PC-3 (cell line): ENCODE measurements at regions not wholly inside any gene's neighbourhood (a gene's known extent, or its start where the extent isn't known, plus 50 kb on each side); places are given as distances from the start of the nearest gene placed in this dataset.

Experiments used
- ATAC-seq: fragments of 200-7000 bp; cut with Tn5 transposase; 2 replicates; pipeline ENCODE4 v1.9.1; 2020; ENCODE audit warnings: mild to moderate bottlenecking, moderate library complexity
- BruUV-seq: library from RNA; stranded (reverse); fragments of 400-500 nt; replicated peaks from 2 replicates; lab custom pipeline; 2021; lab: Mats Ljungman, UMichigan
- CTCF ChIA-PET: fragments of 300-600 bp; sonication (Branson Sonifier 250); formaldehyde crosslinking; loops from one replicate; lab custom pipeline; 2022; ENCODE audit warnings: antibody characterized with exemption; lab: Charles Lee
- POLR2A ChIA-PET: fragments of 300-600 bp; sonication (Branson Sonifier 250); formaldehyde crosslinking; loops from one replicate; lab custom pipeline; 2022; ENCODE audit warnings: antibody characterized with exemption; ENCODE audit not compliant: unreplicated experiment; lab: Charles Lee
- DNase-seq: peaks from one replicate; pipeline ENCODE4 v3.0.0-alpha.2; 2015
- H2AFZ ChIP-seq: fragments of 300-600 bp; sonication (generic); 2 replicates; pipeline ENCODE4 v1.6.0; 2016; ENCODE audit warnings: antibody characterized with exemption, low read length
- H3F3A ChIP-seq: fragments of 300-600 bp; sonication (generic); one replicate; pipeline ENCODE4 v1.6.0; 2017; ENCODE audit warnings: antibody characterized with exemption, low read length, control low read depth, mild to moderate bottlenecking; ENCODE audit not compliant: unreplicated experiment
- H3K27ac ChIP-seq: fragments of 300-600 bp; sonication (generic); 2 replicates; pipeline ENCODE4 v1.5.1; 2016; ENCODE audit warnings: mild to moderate bottlenecking, low read length
- H3K27me3 ChIP-seq: fragments of 300-600 bp; sonication (generic); 2 replicates; pipeline ENCODE4 v1.6.1; 2016; ENCODE audit warnings: low read length, mixed read lengths
- H3K36me3 ChIP-seq: fragments of 300-600 bp; sonication (generic); 2 replicates; pipeline ENCODE4 v1.6.1; 2016; ENCODE audit warnings: low read depth, mixed run types, low read length, mixed read lengths
- H3K4me1 ChIP-seq: fragments of 300-600 bp; sonication (generic); 2 replicates; pipeline ENCODE4 v1.5.1; 2016; ENCODE audit warnings: low read length; ENCODE audit not compliant: insufficient read depth
- H3K4me2 ChIP-seq: fragments of 300-600 bp; sonication (generic); 2 replicates; pipeline ENCODE4 v1.6.0; 2016; ENCODE audit warnings: low read length
- H3K4me3 ChIP-seq: fragments of 300-600 bp; sonication (generic); 2 replicates; pipeline ENCODE4 v1.5.1; 2016; ENCODE audit warnings: mild to moderate bottlenecking, low read length, mixed read lengths
- H3K79me2 ChIP-seq: fragments of 300-600 bp; sonication (generic); 2 replicates; pipeline ENCODE4 v1.6.1; 2017; ENCODE audit warnings: low read length, mixed read lengths
- H3K9ac ChIP-seq: fragments of 300-600 bp; sonication (generic); 2 replicates; pipeline ENCODE4 v1.6.0; 2016; ENCODE audit warnings: mild to moderate bottlenecking, low read length
- H3K9me2 ChIP-seq: fragments of 300-600 bp; sonication (generic); replicated peaks from 2 replicates; pipeline ENCODE4 v1.6.1; 2016; ENCODE audit warnings: mixed run types, low read length, mixed read lengths
- H3K9me3 ChIP-seq: fragments of 300-600 bp; sonication (generic); 2 replicates; pipeline ENCODE4 v1.6.1; 2016; ENCODE audit warnings: low read length, mixed read lengths
- H4K20me1 ChIP-seq: fragments of 300-600 bp; sonication (generic); 2 replicates; pipeline ENCODE4 v1.6.1; 2016; ENCODE audit warnings: low read length, mixed read lengths
- CTCF ChIP-seq: fragments of 300-600 bp; sonication (generic); conservative IDR thresholded peaks from 2 replicates; pipeline ENCODE4 v1.5.1; 2017; ENCODE audit warnings: antibody characterized with exemption, low read depth, mild to moderate bottlenecking, low read length
- EZH2 ChIP-seq: fragments of 300-600 bp; sonication (generic); IDR thresholded peaks from one replicate; pipeline ENCODE4 v1.6.1; 2017; ENCODE audit warnings: antibody characterized with exemption, mild to moderate bottlenecking, low read length; ENCODE audit not compliant: unreplicated experiment
- EZH2phosphoT487 ChIP-seq: fragments of 300-600 bp; sonication (generic); IDR thresholded peaks from 2 replicates; pipeline ENCODE4 v1.6.1; 2018; ENCODE audit warnings: mild to moderate bottlenecking, antibody characterized with exemption, low read length, borderline replicate concordance
- intact Hi-C: fragments of 100-400 bp; cut with micrococcal nuclease; formaldehyde crosslinking; loops from 2 replicates; pipeline ENCODE4 v1.9.0; 2023

- no peak for TF ChIP-seq CTCF
- no peak for TF ChIP-seq EZH2phosphoT487
- Histone ChIP-seq H3K27ac (no peak overlapping the region), H3K36me3 (no peaks in the 10 kb centered on the region), H3K27me3 (peaks cover 33% of the 10 kb centered on the region), H3K9me2 (no peaks in the 10 kb centered on the region), H3K9me3 (no peaks in the 10 kb centered on the region), H3K79me2 (no peaks in the 10 kb centered on the region), H3F3A (no peaks in the 10 kb centered on the region), H3K4me3 (no peak overlapping the region), H3K4me2 (peak overlapping the region; percentile 15), H3K4me1 (peaks cover 13% of the 10 kb centered on the region), H4K20me1 (no peaks in the 10 kb centered on the region), H2AFZ (no peak overlapping the region), H3K9ac (no peak overlapping the region)
- CTCF ChIA-PET = no interaction called here
- ATAC-seq = peak; percentile 64
- DNase-seq = peak; percentile 58
- POLR2A ChIA-PET = no interaction called here
- intact Hi-C loops = no loop called here
- no TSS peak for BruUV-seq
Measured at GRCh38 chr2:239482778-239483712, 82.2 kb upstream of the HDAC4 start.

GRCh38 chr2:239479471-239479870 is 78.7 kb upstream of the HDAC4 start:
- Histone ChIP-seq H3K27ac (no peak overlapping the region), H3K79me2 (no peaks in the 10 kb centered on the region), H3K9ac (no peak overlapping the region), H3K36me3 (no peaks in the 10 kb centered on the region), H3K27me3 (peaks cover 7% of the 10 kb centered on the region; the same call in 1 of the 2 replicates), H3K9me3 (no peaks in the 10 kb centered on the region), H3K4me3 (no peak overlapping the region), H4K20me1 (no peaks in the 10 kb centered on the region), H3K4me1 (peaks cover 13% of the 10 kb centered on the region), H3K4me2 (no peak overlapping the region), H2AFZ (no peak overlapping the region), H3K9me2 (no peaks in the 10 kb centered on the region), H3F3A (no peaks in the 10 kb centered on the region)
- DNase-seq = no peak
- intact Hi-C loops = no loop called here
- no TSS peak for BruUV-seq
- no peak for TF ChIP-seq CTCF
- no peak for ATAC-seq
- ChIA-PET CTCF (no interaction called here), POLR2A (no interaction called here)

GRCh38 chr2:239477591-239477990 is 76.8 kb upstream of the HDAC4 start:
- BruUV-seq = no TSS peak
- intact Hi-C loops = no loop called here
- ChIA-PET POLR2A (no interaction called here), CTCF (no interaction called here)
- TF ChIP-seq EZH2 = no peak
- TF ChIP-seq CTCF = no peak
- no peak for TF ChIP-seq EZH2phosphoT487
- no peaks in the 10 kb centered on the region for H3F3A ChIP-seq
- peaks cover 12% of the 10 kb centered on the region for H3K27me3 ChIP-seq
- H3K4me3 ChIP-seq = no peak overlapping the region
- no peak overlapping the region for H3K9ac ChIP-seq
- H3K9me3 ChIP-seq = no peaks in the 10 kb centered on the region
- H2AFZ ChIP-seq = no peak overlapping the region
- H3K9me2 ChIP-seq = no peaks in the 10 kb centered on the region
- H3K27ac ChIP-seq = no peak overlapping the region
- peaks cover 5% of the 10 kb centered on the region for H3K4me1 ChIP-seq
- H3K36me3 ChIP-seq = no peaks in the 10 kb centered on the region
- no peaks in the 10 kb centered on the region for H3K79me2 ChIP-seq
- no peak for DNase-seq
- no peak for ATAC-seq
- H4K20me1 ChIP-seq = no peaks in the 10 kb centered on the region
- no peak overlapping the region for H3K4me2 ChIP-seq
